NOMO-1 treated with dmso at 0.1 percent for 144 hours (cell line): ENCODE measurements at regions not wholly inside any gene's neighbourhood (a gene's known extent, or its start where the extent isn't known, plus 50 kb on each side); places are given as distances from the start of the nearest gene placed in this dataset.

Source experiments
- DNase-seq: peaks from one replicate; lab custom pipeline; 2025; ENCODE audit not compliant: unreplicated experiment; lab: John Stamatoyannopoulos, UW

GRCh38 chrX:93598076-93598475, 75.3 kb downstream of the NAP1L3 start:
- DNase-seq: no peak

DNA sequence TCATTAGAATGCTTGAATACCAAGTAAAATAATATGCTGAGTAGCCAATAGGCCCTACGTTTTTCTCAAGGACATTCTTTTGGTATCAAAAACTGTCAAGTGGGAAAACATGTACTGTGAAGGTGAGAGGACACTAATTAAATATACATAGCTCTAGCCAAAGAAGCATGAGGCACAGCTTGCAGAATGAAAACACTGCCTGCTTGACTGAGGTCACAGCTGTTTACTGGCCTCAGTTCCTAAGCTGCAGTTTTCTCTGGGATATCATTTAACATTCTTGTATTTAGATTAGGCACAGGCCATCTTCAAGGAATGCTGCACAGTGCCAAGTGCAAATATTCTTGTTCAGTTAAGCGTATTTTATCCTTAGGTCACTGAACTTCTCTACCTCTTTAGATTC, 78.6 kb downstream of the NAP1L3 start:
- DNase-seq: no peak

DNA sequence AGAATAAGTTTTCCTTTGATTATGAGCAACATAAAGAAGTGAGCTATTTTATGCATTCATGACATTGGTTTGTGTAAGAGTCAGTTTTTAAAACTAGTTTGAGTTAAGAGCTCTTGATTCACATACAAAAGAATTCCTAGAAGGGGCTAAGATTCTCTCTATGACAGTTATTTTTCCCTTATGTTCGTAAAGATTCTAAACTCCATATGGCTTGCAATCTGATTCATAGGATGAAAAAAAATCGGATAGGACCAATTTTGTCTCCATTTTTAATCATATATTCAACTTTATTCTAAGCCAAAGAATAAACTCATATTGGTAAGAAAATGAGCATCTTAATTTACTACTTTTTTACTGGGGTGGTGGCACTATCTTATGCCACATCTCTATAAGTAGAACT, 79.4 kb downstream of the NAP1L3 start:
- no peak for DNase-seq

- no peak for DNase-seq
Observed at GRCh38 chrX:93591398-93591797, 82.0 kb downstream of the NAP1L3 start.

DNA sequence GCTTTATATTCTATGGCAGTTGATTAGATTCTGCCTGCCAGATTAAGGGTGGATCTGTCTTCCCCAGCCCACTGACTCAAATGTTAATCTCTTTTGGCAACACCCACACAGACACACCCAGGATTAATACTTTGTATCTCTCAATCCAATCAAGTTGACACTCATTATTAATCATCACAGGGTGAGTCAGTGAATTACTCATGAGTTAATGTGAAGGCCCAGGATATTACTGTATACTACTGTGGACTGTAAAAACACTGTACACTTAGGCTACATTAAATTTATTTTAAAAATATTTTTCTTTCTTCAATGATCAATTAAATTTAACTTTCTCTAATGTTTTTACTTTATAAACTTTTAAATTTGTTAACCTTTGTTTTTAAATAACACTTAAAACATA, 87.7 kb downstream of the NAP1L3 start:
- no peak for DNase-seq

DNA sequence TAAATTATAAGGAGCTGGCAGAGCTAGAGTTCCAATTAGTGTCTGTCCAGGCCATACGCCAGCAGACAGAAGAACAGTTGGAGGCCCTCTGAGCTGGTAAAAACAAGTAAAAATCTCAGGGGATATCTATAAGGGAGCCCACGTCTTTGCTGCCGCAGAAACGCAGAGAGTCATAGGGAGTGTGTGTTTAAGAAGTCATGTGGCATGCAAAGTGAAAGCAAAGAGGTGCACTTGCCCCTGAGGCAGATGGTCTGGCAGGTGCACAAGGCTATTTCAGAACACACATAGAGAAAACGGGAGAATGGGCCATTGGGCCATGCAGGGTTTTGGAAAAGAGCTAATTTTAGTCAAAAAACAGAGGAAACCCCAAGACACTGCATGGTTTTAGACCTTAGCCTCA, 92.7 kb downstream of the NAP1L3 start:
- no peak for DNase-seq

DNA sequence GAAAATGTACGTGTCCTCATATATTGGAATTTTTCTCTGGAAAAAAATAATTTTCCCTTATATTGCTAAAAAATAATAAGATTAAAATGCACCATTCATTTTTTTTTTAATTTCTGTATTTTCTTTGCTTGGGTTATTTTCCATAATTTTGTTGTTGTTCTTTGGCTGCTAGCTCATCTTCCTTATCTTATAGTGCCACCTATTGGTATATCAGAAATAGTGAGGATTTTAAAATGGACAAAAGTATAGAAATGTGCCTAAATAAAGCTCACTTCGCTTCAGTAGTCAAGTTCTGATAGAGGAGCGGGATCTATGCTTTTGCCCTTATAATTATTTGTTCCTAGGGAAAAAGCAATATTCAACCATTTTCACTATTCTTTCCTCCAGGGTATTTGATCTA, 134.8 kb downstream of the NAP1L3 start:
- DNase-seq: peak; percentile 0

DNA sequence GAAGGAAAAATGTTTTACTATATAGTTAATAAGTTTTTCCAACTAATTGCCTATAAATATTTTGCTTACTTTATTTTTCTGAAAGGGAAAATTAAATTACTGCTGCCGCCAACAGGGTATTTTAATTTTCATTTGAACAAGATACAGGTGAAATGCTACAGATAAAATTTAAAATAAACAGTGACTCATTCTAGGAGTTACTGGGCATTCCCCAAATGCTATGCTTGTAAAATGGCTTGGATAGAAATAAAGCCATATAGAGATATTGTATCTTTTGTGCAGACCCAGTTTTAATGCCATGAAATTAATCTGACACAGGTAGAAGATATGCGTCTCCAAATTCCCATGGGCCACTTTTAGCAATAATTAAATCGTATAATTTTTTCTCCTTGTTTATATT, 144.5 kb downstream of the NAP1L3 start:
- no peak for DNase-seq
